ENCODE measurements at regions not wholly inside any gene's neighbourhood (a gene's known extent, or its start where the extent isn't known, plus 50 kb on each side); places are given as distances from the start of the nearest gene placed in this dataset.

- H3K36me3 ChIP-seq (ENCODE audit: control insufficient read depth, insufficient read depth, low read length) = no peaks in the 10 kb centered on the region
- TF ChIP-seq CTCF (IDR thresholded peaks at IDR 0.05; ENCODE audit: insufficient read depth, low read length, poor library complexity, severe bottlenecking) = no peak
- no peaks in the 10 kb centered on the region for H3K27me3 ChIP-seq (replicated peaks; ENCODE audit: control insufficient read depth, insufficient read depth, low read length)
- DNase-seq (ENCODE audit: extremely low read depth, insufficient read length) = no peak
- H3K4me3 ChIP-seq (replicated peaks; ENCODE audit: low read depth, low read length) = no peak overlapping the region
Measured at GRCh38 chrX:36927712-36928111, 80.5 kb upstream of the FAM47C start.

- H3K36me3 ChIP-seq (ENCODE audit: control insufficient read depth, insufficient read depth, low read length) = no peaks in the 10 kb centered on the region
- TF ChIP-seq CTCF (IDR thresholded peaks at IDR 0.05; ENCODE audit: insufficient read depth, low read length, poor library complexity, severe bottlenecking) = no peak
- H3K27me3 ChIP-seq (replicated peaks; ENCODE audit: control insufficient read depth, insufficient read depth, low read length) = no peaks in the 10 kb centered on the region
- H3K4me3 ChIP-seq (replicated peaks; ENCODE audit: low read depth, low read length) = no peak overlapping the region
- no peak for DNase-seq (ENCODE audit: extremely low read depth, insufficient read length)
Measured at GRCh38 chrX:36930491-36930890, 77.7 kb upstream of the FAM47C start.

DNA sequence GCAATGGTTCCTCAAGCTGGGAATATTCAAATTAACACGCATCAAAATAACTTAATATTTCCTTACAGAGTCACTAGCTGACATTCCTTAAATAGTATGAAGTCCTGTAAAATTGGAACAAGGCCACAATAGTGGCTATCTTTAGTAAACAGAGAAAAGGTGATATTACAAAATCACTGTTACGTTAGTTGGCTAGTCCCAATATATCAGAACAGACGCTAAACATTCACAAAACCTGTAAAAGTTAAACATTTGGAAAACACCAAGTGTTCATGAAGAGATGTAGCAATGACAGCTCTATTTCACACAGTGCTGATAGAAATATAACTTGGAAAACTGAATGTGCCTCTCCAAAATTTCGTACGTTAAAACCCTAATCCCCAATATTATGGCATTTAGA lies 61.0 kb upstream of the FAM47C start:
- no peak overlapping the region for H3K4me3 ChIP-seq (replicated peaks; ENCODE audit: low read depth, low read length)
- H3K27me3 ChIP-seq (replicated peaks; ENCODE audit: control insufficient read depth, insufficient read depth, low read length) = no peaks in the 10 kb centered on the region
- TF ChIP-seq CTCF (IDR thresholded peaks at IDR 0.05; ENCODE audit: insufficient read depth, low read length, poor library complexity, severe bottlenecking) = no peak
- H3K36me3 ChIP-seq (ENCODE audit: control insufficient read depth, insufficient read depth, low read length) = no peaks in the 10 kb centered on the region
- no peak for DNase-seq (ENCODE audit: extremely low read depth, insufficient read length)

- no peaks in the 10 kb centered on the region for H3K27me3 ChIP-seq (replicated peaks; ENCODE audit: control insufficient read depth, insufficient read depth, low read length)
- no peak overlapping the region for H3K4me3 ChIP-seq (replicated peaks; ENCODE audit: low read depth, low read length)
- TF ChIP-seq CTCF (IDR thresholded peaks at IDR 0.05; ENCODE audit: insufficient read depth, low read length, poor library complexity, severe bottlenecking) = no peak
- DNase-seq (ENCODE audit: extremely low read depth, insufficient read length) = no peak
- H3K36me3 ChIP-seq (ENCODE audit: control insufficient read depth, insufficient read depth, low read length) = no peaks in the 10 kb centered on the region
Measured at GRCh38 chrX:36950495-36951253, 57.5 kb upstream of the FAM47C start.

- Histone ChIP-seq H3K4me3 (replicated peaks; ENCODE audit: low read depth, low read length) (no peak overlapping the region), H3K27me3 (replicated peaks; ENCODE audit: control insufficient read depth, insufficient read depth, low read length) (no peaks in the 10 kb centered on the region), H3K36me3 (ENCODE audit: control insufficient read depth, insufficient read depth, low read length) (no peaks in the 10 kb centered on the region)
- no peak for DNase-seq (ENCODE audit: extremely low read depth, insufficient read length)
- TF ChIP-seq CTCF (IDR thresholded peaks at IDR 0.05; ENCODE audit: insufficient read depth, low read length, poor library complexity, severe bottlenecking) = no peak
Measured at GRCh38 chrX:36957425-36958328, 50.5 kb upstream of the FAM47C start.

Data from GM06990 (cell line).